H1 (cell line): ENCODE measurements at regions not wholly inside any gene's neighbourhood (a gene's known extent, or its start where the extent isn't known, plus 50 kb on each side); places are given as distances from the start of the nearest gene placed in this dataset.

Experiments used
- CEBPB ChIP-seq: IDR thresholded peaks from 2 replicates; pipeline ENCODE4 v1.6.1; 2012; ENCODE audit warnings: low read depth, low read length
- CTCF ChIP-seq, 3 experiments: IDR thresholded peaks; 1 replicate in 2 of 3; 2 replicates in 1 of 3; pipeline versions ENCODE4 v1.5.1 to v1.6.1; 2011; ENCODE audit warnings: low read length in 3 of 3, mild to moderate bottlenecking in 3 of 3, inconsistent platforms in 2 of 3, low read depth in 1 of 3, moderate library complexity in 1 of 3; ENCODE audit not compliant: insufficient read depth in 1 of 3; ENCODE audit errors: control extremely low read depth in 1 of 3
- EP300 ChIP-seq, 2 experiments: IDR thresholded peaks; 1 replicate in 1 of 2; 2 replicates in 1 of 2; pipeline ENCODE4 v1.6.1; 2011 to 2012; ENCODE audit warnings: low read depth in 2 of 2, low read length in 2 of 2, mild to moderate bottlenecking in 2 of 2, borderline replicate concordance in 1 of 2, inconsistent platforms in 1 of 2, moderate library complexity in 1 of 2
- POLR2A ChIP-seq, 2 experiments: IDR thresholded peaks; 1 replicate in 1 of 2; 2 replicates in 1 of 2; pipeline ENCODE4 v1.6.1; 2011; ENCODE audit warnings: low read depth in 2 of 2, low read length in 2 of 2, mild to moderate bottlenecking in 2 of 2; ENCODE audit errors: control extremely low read depth in 1 of 2
- POLR2AphosphoS5 ChIP-seq: IDR thresholded peaks from 2 replicates; pipeline ENCODE4 v1.6.1; 2011; ENCODE audit warnings: low read depth, low read length
- RAD21 ChIP-seq, 2 experiments: IDR thresholded peaks in 1 of 2; conservative IDR thresholded peaks in 1 of 2; 2 replicates each; pipeline ENCODE4 v1.6.1; 2011; ENCODE audit warnings: low read depth in 2 of 2, low read length in 2 of 2, improper control_type of control experiment in 1 of 2, inconsistent platforms in 1 of 2, mild to moderate bottlenecking in 1 of 2, moderate library complexity in 1 of 2
- SIX5 ChIP-seq: IDR thresholded peaks from 2 replicates; pipeline ENCODE4 v1.6.1; 2011; ENCODE audit warnings: mild to moderate bottlenecking, low read depth, low read length
- SP1 ChIP-seq: IDR thresholded peaks from 2 replicates; pipeline ENCODE4 v1.6.1; 2011; ENCODE audit warnings: low read depth, low read length
- TAF1 ChIP-seq: IDR thresholded peaks from 2 replicates; pipeline ENCODE4 v1.6.1; 2011; ENCODE audit warnings: mild to moderate bottlenecking, low read depth, low read length
- USF2 ChIP-seq: IDR thresholded peaks from 2 replicates; pipeline ENCODE4 v1.6.1; 2011; ENCODE audit warnings: low read length, improper control_type of control experiment

GRCh38 chr11:97684486-97685439 is 1295.0 kb downstream of the JRKL start:
- TF ChIP-seq CTCF (IDR thresholded peaks at IDR 0.05; ENCODE audit: control extremely low read depth in 1 of 3, insufficient read depth in 1 of 3, low read depth in 1 of 3, low read length in 3 of 3), result no peak
- TF ChIP-seq USF2, result no peak
- no peak for TF ChIP-seq SP1
- TF ChIP-seq POLR2AphosphoS5, result no peak
- TF ChIP-seq CEBPB, result no peak
- TF ChIP-seq RAD21 (IDR thresholded peaks at IDR 0.05 in 1 of 2, conservative IDR thresholded peaks at IDR 0.05 in 1 of 2; ENCODE audit: low read depth in 2 of 2, low read length in 2 of 2), result no peak
- no peak for TF ChIP-seq SIX5
- TF ChIP-seq EP300 (IDR thresholded peaks at IDR 0.05; ENCODE audit: borderline replicate concordance in 1 of 2, low read depth in 2 of 2, low read length in 2 of 2), result no peak
- no peak for TF ChIP-seq POLR2A (IDR thresholded peaks at IDR 0.05; ENCODE audit: control extremely low read depth in 1 of 2, low read depth in 2 of 2, low read length in 2 of 2)
- TF ChIP-seq TAF1, result no peak
